Smooth muscle cell (in vitro differentiated cells): ENCODE measurements at regions not wholly inside any gene's neighbourhood (a gene's known extent, or its start where the extent isn't known, plus 50 kb on each side); places are given as distances from the start of the nearest gene placed in this dataset.
A peak's percentile ranks its signal among the peaks of the same experiment; 100 is the strongest.

Experiments
- DNase-seq: peaks from one replicate; lab custom pipeline; 2025; ENCODE audit not compliant: unreplicated experiment; lab: John Stamatoyannopoulos, UW
- H2AFZ ChIP-seq: fragments of 200-600 bp; sonication (generic); 2 replicates; pipeline ENCODE4 v1.6.0; 2016; ENCODE audit warnings: antibody characterized with exemption, low read depth, mild to moderate bottlenecking
- H3F3A ChIP-seq: fragments of 200-600 bp; sonication (generic); 2 replicates; pipeline ENCODE4 v1.6.0; 2017; ENCODE audit warnings: antibody characterized with exemption, low read depth
- H3K27ac ChIP-seq: fragments of 200-600 bp; sonication (generic); 2 replicates; pipeline ENCODE4 v1.5.1; 2016; ENCODE audit warnings: low read depth, mild to moderate bottlenecking
- H3K27me3 ChIP-seq: fragments of 200-600 bp; sonication (generic); 2 replicates; pipeline ENCODE4 v1.6.1; 2016; ENCODE audit warnings: low read depth, mild to moderate bottlenecking
- H3K36me3 ChIP-seq: fragments of 200-600 bp; sonication (generic); 2 replicates; pipeline ENCODE4 v1.5.1; 2016; ENCODE audit warnings: low read depth
- H3K4me1 ChIP-seq: fragments of 200-600 bp; sonication (generic); 2 replicates; pipeline ENCODE4 v1.5.1; 2016; ENCODE audit warnings: low read depth
- H3K4me2 ChIP-seq: fragments of 200-600 bp; sonication (generic); 2 replicates; pipeline ENCODE4 v1.6.0; 2016; ENCODE audit warnings: mild to moderate bottlenecking
- H3K4me3 ChIP-seq: fragments of 200-600 bp; sonication (generic); 2 replicates; pipeline ENCODE4 v1.5.1; 2016; ENCODE audit warnings: mild to moderate bottlenecking
- H3K79me2 ChIP-seq: fragments of 200-600 bp; sonication (generic); 2 replicates; pipeline ENCODE4 v1.6.0; 2016; ENCODE audit warnings: low read depth, mild to moderate bottlenecking
- H3K9ac ChIP-seq: fragments of 200-600 bp; sonication (generic); 2 replicates; pipeline ENCODE4 v1.6.0; 2016; ENCODE audit warnings: low read depth
- H3K9me3 ChIP-seq: fragments of 200-600 bp; sonication (generic); replicated peaks from 2 replicates; pipeline ENCODE4 v1.5.1; 2016; ENCODE audit warnings: low read depth
- H4K20me1 ChIP-seq: fragments of 200-600 bp; sonication (generic); 2 replicates; pipeline ENCODE4 v1.6.0; 2016; ENCODE audit warnings: low read depth
- CTCF ChIP-seq: fragments of 200-600 bp; sonication (generic); IDR thresholded peaks from 2 replicates; pipeline ENCODE4 v1.5.1; 2017; ENCODE audit warnings: borderline replicate concordance, mild to moderate bottlenecking, antibody characterized with exemption; ENCODE audit not compliant: insufficient read depth, poor library complexity, severe bottlenecking
- WGBS: methylation state at CpG from one replicate; pipeline ENCODE4 v1.1.7; 2016; ENCODE audit warnings: low lambda C conversion rate; 5-methylcytosine and 5-hydroxymethylcytosine counted together

GRCh38 chr2:205904873-205905272, 181.1 kb downstream of the INO80D start:
- H2AFZ ChIP-seq = no peak overlapping the region
- H4K20me1 ChIP-seq = no peaks in the 10 kb centered on the region
- no peak for DNase-seq
- no peaks in the 10 kb centered on the region for H3K79me2 ChIP-seq
- WGBS = 89% methylated on average over 2 of the region's 2 CpGs
- H3K4me1 ChIP-seq = no peaks in the 10 kb centered on the region
- H3K9me3 ChIP-seq = no peaks in the 10 kb centered on the region
- no peaks in the 10 kb centered on the region for H3K27me3 ChIP-seq
- TF ChIP-seq CTCF = no peak
- H3K4me2 ChIP-seq = no peak overlapping the region
- H3K4me3 ChIP-seq = no peak overlapping the region
- peaks cover 20% of the 10 kb centered on the region for H3F3A ChIP-seq
- no peak overlapping the region for H3K27ac ChIP-seq
- H3K9ac ChIP-seq = no peak overlapping the region
- H3K36me3 ChIP-seq = no peaks in the 10 kb centered on the region

- no peaks in the 10 kb centered on the region for H3K27me3 ChIP-seq
- H3K9me3 ChIP-seq = no peaks in the 10 kb centered on the region
- no peaks in the 10 kb centered on the region for H4K20me1 ChIP-seq
- TF ChIP-seq CTCF = peak; percentile 34
- no peak overlapping the region for H2AFZ ChIP-seq
- WGBS = 53% methylated on average over 10 of the region's 10 CpGs
- H3F3A ChIP-seq = peaks cover 14% of the 10 kb centered on the region
- H3K79me2 ChIP-seq = no peaks in the 10 kb centered on the region
- H3K4me1 ChIP-seq = no peaks in the 10 kb centered on the region
- no peak overlapping the region for H3K4me3 ChIP-seq
- no peak overlapping the region for H3K9ac ChIP-seq
- no peaks in the 10 kb centered on the region for H3K36me3 ChIP-seq
- no peak overlapping the region for H3K27ac ChIP-seq
- DNase-seq = no peak
- no peak overlapping the region for H3K4me2 ChIP-seq
Observed at GRCh38 chr2:205903549-205904129, 182.3 kb downstream of the INO80D start.

GRCh38 chr2:205902900-205903237, 183.1 kb downstream of the INO80D start:
- no peak overlapping the region for H2AFZ ChIP-seq

More at GRCh38 chr2:205902900-205903237, 183.1 kb downstream of the INO80D start:
- Histone ChIP-seq H3K9me3 (no peaks in the 10 kb centered on the region), H3K4me2 (no peak overlapping the region), H3K4me1 (no peaks in the 10 kb centered on the region), H3K36me3 (no peaks in the 10 kb centered on the region), H3K9ac (no peak overlapping the region), H3K79me2 (no peaks in the 10 kb centered on the region), H3K4me3 (no peak overlapping the region), H3K27ac (no peak overlapping the region), H4K20me1 (no peaks in the 10 kb centered on the region), H3F3A (peaks cover 12% of the 10 kb centered on the region), H3K27me3 (no peaks in the 10 kb centered on the region)
- no peak for DNase-seq
- TF ChIP-seq CTCF = no peak
- WGBS = 65% methylated on average over 5 of the region's 5 CpGs
